HG03097 (cell line): ENCODE measurements at regions not wholly inside any gene's neighbourhood (a gene's known extent, or its start where the extent isn't known, plus 50 kb on each side); places are given as distances from the start of the nearest gene placed in this dataset.
A peak's percentile ranks its signal among the peaks of the same experiment; 100 is the strongest.
"Not testable (repeated sequence)": the region's sequence is repeated elsewhere in the genome, so short reads cannot be mapped to it uniquely, and the experiment has no call there.

Experiments used
- ATAC-seq: cut with Tn5 transposase; IDR thresholded peaks from one replicate; pipeline ENCODE4 v1.9.1; 2021; ENCODE audit not compliant: unreplicated experiment, low FRiP score

GRCh38 chr18:10604182-10604581 is 78.4 kb downstream of the NAPG start:
- ATAC-seq = no peak

DNA sequence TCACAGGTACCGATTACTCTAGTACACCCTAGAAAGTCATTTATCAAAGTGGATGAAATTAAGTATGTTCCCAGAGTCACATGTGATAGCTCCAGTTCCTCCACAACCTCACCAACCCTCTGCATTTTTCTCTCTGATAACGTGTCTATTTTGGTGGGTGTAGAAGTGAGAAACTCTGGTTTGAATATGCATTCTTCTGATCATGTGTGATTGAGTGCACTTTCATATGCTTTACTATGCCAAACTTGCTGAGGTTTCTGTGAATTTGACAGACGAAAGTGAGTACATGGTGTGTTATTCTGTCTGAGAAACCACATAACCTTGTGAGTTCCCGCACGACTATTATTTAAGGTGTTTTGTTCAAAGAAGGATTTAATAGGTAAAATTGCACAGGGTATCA is 81.1 kb downstream of the NAPG start:
- peak; percentile 67 for ATAC-seq

DNA sequence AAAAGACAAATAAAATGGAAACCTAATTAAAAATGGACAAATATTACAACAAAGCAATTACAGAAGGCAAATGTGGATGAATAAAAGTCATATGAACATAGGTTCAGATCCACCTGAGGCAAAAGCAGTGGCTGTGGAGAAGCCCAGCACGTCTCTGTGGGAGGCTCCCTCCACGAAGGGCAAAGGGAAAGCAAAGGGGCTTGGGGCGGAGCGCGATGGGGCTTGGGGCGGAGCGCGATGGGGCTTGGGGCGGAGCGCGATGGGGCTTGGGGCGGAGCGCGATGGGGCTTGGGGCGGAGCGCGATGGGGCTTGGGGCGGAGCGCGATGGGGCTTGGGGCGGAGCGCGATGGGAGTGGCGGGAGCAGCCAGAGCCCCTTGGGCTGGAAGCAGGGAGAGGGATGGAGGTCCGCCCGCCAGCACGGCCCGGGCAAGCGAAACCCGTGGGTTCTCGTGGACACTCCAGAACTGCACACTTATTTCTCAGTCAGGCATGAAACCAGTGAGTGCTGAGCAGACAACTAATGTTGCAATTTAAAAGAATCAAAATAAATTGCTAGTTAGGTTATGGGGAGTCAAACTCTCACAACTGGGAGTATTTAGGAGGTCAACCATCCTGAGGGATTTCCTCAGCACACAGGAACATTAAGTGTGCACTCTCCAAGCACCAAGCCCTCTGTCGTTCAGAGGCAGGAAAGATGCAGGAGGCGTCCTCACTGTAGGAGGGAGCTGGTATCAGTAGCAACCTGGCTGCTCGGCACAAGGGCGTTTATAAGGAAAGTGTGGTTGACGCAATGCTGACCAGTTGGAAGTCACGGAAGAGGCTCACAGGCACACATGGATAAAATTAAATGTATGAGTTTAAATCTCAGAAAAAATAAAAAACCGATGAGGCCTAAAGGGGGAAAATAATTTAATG is 81.8 kb downstream of the NAPG start:
- ATAC-seq = not testable (repeated sequence)

DNA sequence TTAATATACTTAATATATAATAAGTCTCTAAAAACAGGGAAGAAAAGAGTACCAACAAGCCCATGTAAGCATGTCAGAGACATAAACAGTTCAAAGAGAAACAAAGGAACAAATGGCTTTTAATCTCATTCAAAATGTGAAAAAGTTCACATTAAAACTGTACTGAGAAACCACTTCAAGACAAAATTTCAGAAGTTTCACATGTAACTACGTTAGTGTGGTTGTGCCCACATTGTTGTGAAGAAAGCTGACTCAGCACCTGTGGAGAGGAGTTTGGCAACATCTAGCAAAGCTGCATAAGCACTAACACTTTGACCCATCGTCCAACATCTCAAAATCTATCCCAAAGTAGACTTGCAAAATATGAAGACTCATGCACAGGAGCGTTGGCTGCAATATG is 82.6 kb downstream of the NAPG start:
- ATAC-seq = not testable (repeated sequence)

DNA sequence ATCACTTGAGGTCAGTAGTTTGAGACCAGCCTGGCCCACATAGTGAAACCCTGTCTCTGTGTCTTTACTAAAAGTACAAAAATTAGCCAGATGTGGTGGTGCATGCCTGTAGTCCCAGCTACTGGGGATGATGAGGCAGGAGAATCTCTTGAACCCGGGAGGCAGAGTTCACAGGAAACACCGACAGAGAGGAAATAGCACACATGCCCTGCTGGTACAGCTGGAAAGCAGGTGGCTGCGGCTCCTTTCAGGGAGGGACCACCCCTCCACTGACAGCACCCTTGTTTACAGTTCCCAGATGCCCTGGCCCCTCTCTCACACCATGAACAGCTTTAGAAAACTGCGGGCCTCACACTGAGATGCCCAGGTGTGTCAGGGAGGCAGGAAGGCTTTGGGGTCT is 83.2 kb downstream of the NAPG start:
- not testable (repeated sequence) for ATAC-seq

- ATAC-seq = not testable (repeated sequence)
These were observed 87.4 kb downstream of the NAPG start for GRCh38 chr18:10613226-10613625.

- ATAC-seq = not testable (repeated sequence)
These were observed 90.9 kb downstream of the NAPG start for GRCh38 chr18:10616714-10617113.

- ATAC-seq = not testable (repeated sequence)
These were observed 93.0 kb downstream of the NAPG start for GRCh38 chr18:10618797-10619196.

- not testable (repeated sequence) for ATAC-seq
These were observed 93.5 kb downstream of the NAPG start for GRCh38 chr18:10619280-10619679.

DNA sequence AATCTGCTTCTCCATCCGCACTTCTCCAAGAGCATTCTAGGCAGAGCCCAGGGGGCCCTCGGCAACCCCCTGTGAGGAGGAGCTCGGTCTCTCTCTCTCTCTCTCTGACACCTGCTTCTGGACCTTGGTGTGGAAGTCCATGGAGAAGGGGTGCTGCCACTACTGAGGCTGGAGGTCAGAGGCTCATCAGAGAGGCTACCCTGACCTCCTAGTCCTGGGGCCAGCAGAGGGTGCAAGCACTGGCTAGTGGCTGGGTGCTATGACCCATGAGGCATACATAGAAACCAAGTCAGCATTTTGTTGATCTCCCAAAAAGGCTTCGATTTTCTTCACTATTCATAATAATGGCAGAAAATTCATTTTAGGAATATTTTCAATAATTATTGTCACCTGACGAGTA is 94.0 kb downstream of the NAPG start:
- not testable (repeated sequence) for ATAC-seq
